Heart left ventricle (tissue), 16 donors: ENCODE measurements at regions not wholly inside any gene's neighbourhood (a gene's known extent, or its start where the extent isn't known, plus 50 kb on each side); places are given as distances from the start of the nearest gene placed in this dataset.

Source experiments
- ATAC-seq, 4 donors: fragments of 200-7000 bp; cut with Tn5 transposase; one replicate each; pipeline ENCODE4 v1.9.1; 2020 to 2022; ENCODE audit warnings: moderate library complexity in 4 of 4, mild to moderate bottlenecking in 3 of 4, moderate number of reproducible peaks in 1 of 4
- DNase-seq, 5 donors: peaks; one replicate each; pipeline ENCODE4 v3.0.0-alpha.2; 2020
- H3K27ac ChIP-seq, 12 donors: fragments of 200-600 bp; sonication (generic) in 4 of 12; one replicate each; pipeline versions ENCODE4 v1.5.0 to v1.8.0; 2016 to 2022; ENCODE audit warnings: mild to moderate bottlenecking in 2 of 12
- H3K27me3 ChIP-seq, 9 donors: fragments of 200-600 bp; sonication (generic) in 2 of 9; one replicate each; pipeline versions ENCODE4 v1.5.1 to v1.8.0; 2016 to 2022; ENCODE audit warnings: mild to moderate bottlenecking in 3 of 9
- H3K36me3 ChIP-seq, 9 donors: fragments of 200-600 bp; sonication (generic) in 2 of 9; one replicate each; pipeline versions ENCODE4 v1.5.0 to v1.8.0; 2018 to 2022; ENCODE audit warnings: mild to moderate bottlenecking in 2 of 9
- H3K4me1 ChIP-seq, 12 donors: fragments of 200-600 bp; sonication (generic) in 4 of 12; one replicate each; pipeline versions ENCODE4 v1.5.0 to v1.8.0; 2016 to 2022; ENCODE audit warnings: mild to moderate bottlenecking in 3 of 12
- H3K4me3 ChIP-seq, 12 donors: fragments of 200-600 bp; sonication (generic) in 4 of 12; one replicate each; pipeline versions ENCODE4 v1.5.0 to v1.8.0; 2017 to 2022; ENCODE audit warnings: mild to moderate bottlenecking in 9 of 12, moderate library complexity in 4 of 12
- H3K9me3 ChIP-seq, 12 donors: fragments of 200-600 bp; sonication (generic) in 4 of 12; one replicate each; pipeline versions ENCODE4 v1.5.0 to v1.8.0; 2016 to 2022; ENCODE audit warnings: mild to moderate bottlenecking in 1 of 12
- POLR2A ChIP-seq, 2 donors: fragments of 450-650 bp; IDR thresholded peaks; one replicate each; pipeline ENCODE4 v1.6.1; 2017; ENCODE audit warnings: antibody characterized with exemption in 2 of 2, mild to moderate bottlenecking in 2 of 2, moderate library complexity in 2 of 2
- WGBS, 4 donors: extraction: QIAGEN DNeasy Blood & Tissue Kit in 2 of 4; methylation state at CpG; one replicate each; pipeline versions ENCODE4 v1.1.5 to v1.1.7; 2013 to 2018; 5-methylcytosine and 5-hydroxymethylcytosine counted together
- intact Hi-C, 10 donors: fragments of 100-400 bp; cut with DNase I; formaldehyde crosslinking; loops; one replicate each; pipeline versions ENCODE4 v1.11.1 to v1.14.2; 2022
- TF ChIP-seq, protein P1 (sequence below), 12 donors: fragments of 200-600 bp; sonication (generic) in 4 of 12; IDR thresholded peaks; one replicate each; pipeline versions ENCODE4 v1.5.0 to v1.8.0; 2018 to 2022; ENCODE audit warnings: antibody characterized with exemption in 12 of 12, mild to moderate bottlenecking in 5 of 12
- donor health status: ischemic (EF 13 %, LVEDD 7.1; RV severe dilation, severe dysfunction).
- donor health status: healthy with polysubstance abuse.
- donor health status: DM: no; HTN: yes; CAD: no.
- donor health status: DM: no; HTN: no; CAD: no.
- donor health status: ischemic (EF 25% LVEDD 6.9; RV normal size, moderate dysfunction).
- donor health status: ischemic (EF 25% LVEDD 5.7; RV mildly dilated, moderate dysfunction).
- donor health status: healthy.
- donor health status: DM: yes; HTN: yes; CAD: no.
- donor health status: ischemic (EF 35%, LVEDD 5.7; RV mildly dilated, moderate dysfunction).
- donor health status: nonischemic (EF 11% LVEDD 7.7; RV severe dilation, severe dysfunction).
- donor health status: DM: yes; HTN: yes; CAD: no.
- donor health status: PGD.
- donor health status: ischemic (EF 29% LVEDD 5.4; RV normal size, mild dysfunction).
- donor health status: nonischemic (EF 23%, LVEDD 6.1; RV moderate dilation, normal function).

GRCh38 chr6:113694278-113695077, 162.7 kb upstream of the MARCKS start:
- H3K27me3 ChIP-seq = no peaks in the 10 kb centered on the region
- intact Hi-C loops = no loop called here
- no peak for DNase-seq
- no peaks in the 10 kb centered on the region for H3K36me3 ChIP-seq
- H3K27ac ChIP-seq = no peak overlapping the region
- H3K9me3 ChIP-seq = no peaks in the 10 kb centered on the region
- no peak for ATAC-seq
- peaks cover 0 to 20% (median 0%) of the 10 kb centered on the region in 12 donors for H3K4me1 ChIP-seq
- H3K4me3 ChIP-seq = no peak overlapping the region
- TF ChIP-seq, protein P1, sequence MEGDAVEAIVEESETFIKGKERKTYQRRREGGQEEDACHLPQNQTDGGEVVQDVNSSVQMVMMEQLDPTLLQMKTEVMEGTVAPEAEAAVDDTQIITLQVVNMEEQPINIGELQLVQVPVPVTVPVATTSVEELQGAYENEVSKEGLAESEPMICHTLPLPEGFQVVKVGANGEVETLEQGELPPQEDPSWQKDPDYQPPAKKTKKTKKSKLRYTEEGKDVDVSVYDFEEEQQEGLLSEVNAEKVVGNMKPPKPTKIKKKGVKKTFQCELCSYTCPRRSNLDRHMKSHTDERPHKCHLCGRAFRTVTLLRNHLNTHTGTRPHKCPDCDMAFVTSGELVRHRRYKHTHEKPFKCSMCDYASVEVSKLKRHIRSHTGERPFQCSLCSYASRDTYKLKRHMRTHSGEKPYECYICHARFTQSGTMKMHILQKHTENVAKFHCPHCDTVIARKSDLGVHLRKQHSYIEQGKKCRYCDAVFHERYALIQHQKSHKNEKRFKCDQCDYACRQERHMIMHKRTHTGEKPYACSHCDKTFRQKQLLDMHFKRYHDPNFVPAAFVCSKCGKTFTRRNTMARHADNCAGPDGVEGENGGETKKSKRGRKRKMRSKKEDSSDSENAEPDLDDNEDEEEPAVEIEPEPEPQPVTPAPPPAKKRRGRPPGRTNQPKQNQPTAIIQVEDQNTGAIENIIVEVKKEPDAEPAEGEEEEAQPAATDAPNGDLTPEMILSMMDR (IDR thresholded peaks at IDR 0.05) = no peak
- no peak for TF ChIP-seq POLR2A (IDR thresholded peaks at IDR 0.05)
- 91 to 93% (median 91%) methylated on average over 2 of the region's 2 CpGs for WGBS, 4 donors

DNA sequence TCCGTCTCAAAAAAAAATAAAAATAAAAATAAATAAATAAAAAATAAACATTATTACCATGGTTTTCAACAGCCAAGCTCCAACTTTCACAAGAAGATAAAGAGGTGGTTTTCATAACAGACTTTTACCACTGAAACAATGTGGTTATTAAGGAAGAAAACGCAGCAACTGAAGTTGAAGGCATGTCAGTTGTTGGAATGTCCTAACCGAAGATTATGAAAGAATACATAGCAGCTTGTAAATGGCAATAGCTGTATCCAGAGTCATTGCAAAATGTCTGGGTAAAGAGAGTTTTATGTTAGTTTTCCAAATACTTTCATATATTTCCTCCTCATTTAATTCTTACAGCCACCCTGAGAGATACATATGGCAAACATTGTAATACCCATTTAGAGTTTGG, 161.6 kb upstream of the MARCKS start:
- TF ChIP-seq POLR2A (IDR thresholded peaks at IDR 0.05) = no peak
- TF ChIP-seq, protein P1 (IDR thresholded peaks at IDR 0.05) = no peak
- intact Hi-C loops = no loop called here
- 81 to 85% (median 82%) methylated on average over 3 of the region's 3 CpGs for WGBS, 4 donors
- Histone ChIP-seq H3K9me3 (no peaks in the 10 kb centered on the region), H3K36me3 (no peaks in the 10 kb centered on the region), H3K27me3 (no peaks in the 10 kb centered on the region), H3K27ac (no peak overlapping the region), H3K4me3 (no peak overlapping the region), H3K4me1 (peaks cover 0 to 17% (median 0%) of the 10 kb centered on the region in 12 donors)
- no peak for DNase-seq
- ATAC-seq = no peak

- Histone ChIP-seq H3K4me1 (peaks cover 0 to 19% (median 0%) of the 10 kb centered on the region in 12 donors), H3K4me3 (no peak overlapping the region), H3K27me3 (no peaks in the 10 kb centered on the region), H3K9me3 (no peaks in the 10 kb centered on the region), H3K27ac (no peak overlapping the region), H3K36me3 (no peaks in the 10 kb centered on the region)
- DNase-seq (no peak), ATAC-seq (no peak)
- TF ChIP-seq, protein P1 (IDR thresholded peaks at IDR 0.05) = no peak
- TF ChIP-seq POLR2A (IDR thresholded peaks at IDR 0.05) = no peak
- intact Hi-C loops = no loop called here
These were observed 160.2 kb upstream of the MARCKS start for GRCh38 chr6:113696960-113697359.

GRCh38 chr6:113697632-113698410, 159.3 kb upstream of the MARCKS start:
- H3K27ac ChIP-seq = no peak overlapping the region
- H3K9me3 ChIP-seq = no peaks in the 10 kb centered on the region
- WGBS, 4 donors = 89 to 96% (median 92%) methylated on average over 4 of the region's 4 CpGs
- H3K4me3 ChIP-seq = no peak overlapping the region
- intact Hi-C loops = no loop called here
- H3K27me3 ChIP-seq = no peaks in the 10 kb centered on the region
- DNase-seq (no peak), ATAC-seq (no peak)
- H3K36me3 ChIP-seq = no peaks in the 10 kb centered on the region
- TF ChIP-seq, protein P1 (IDR thresholded peaks at IDR 0.05) = no peak
- TF ChIP-seq POLR2A (IDR thresholded peaks at IDR 0.05) = no peak
- peaks cover 0 to 26% (median 0%) of the 10 kb centered on the region in 12 donors for H3K4me1 ChIP-seq
